DOHH2 (cell line): ENCODE measurements at regions not wholly inside any gene's neighbourhood (a gene's known extent, or its start where the extent isn't known, plus 50 kb on each side); places are given as distances from the start of the nearest gene placed in this dataset.
"Not testable (repeated sequence)": the region's sequence is repeated elsewhere in the genome, so short reads cannot be mapped to it uniquely, and the experiment has no call there.

Experiments used
- CTCF ChIP-seq: fragments of 200-600 bp; sonication (generic); IDR thresholded peaks from one replicate; pipeline ENCODE4 v1.5.1; 2014; ENCODE audit warnings: antibody characterized with exemption, mild to moderate bottlenecking, low read depth, low read length; ENCODE audit not compliant: poor library complexity, severe bottlenecking
- EZH2phosphoT487 ChIP-seq: fragments of 200-600 bp; sonication (generic); IDR thresholded peaks from 2 replicates; pipeline ENCODE4 v1.6.1; 2017; ENCODE audit warnings: borderline replicate concordance, mild to moderate bottlenecking, antibody characterized with exemption, low read length, moderate library complexity, mixed read lengths

GRCh38 chr7:65141894-65142293, 135.4 kb upstream of the ERV3-1 start:
- not testable (repeated sequence) for TF ChIP-seq CTCF, EZH2phosphoT487
